Panc1 (cell line): ENCODE measurements at regions not wholly inside any gene's neighbourhood (a gene's known extent, or its start where the extent isn't known, plus 50 kb on each side); places are given as distances from the start of the nearest gene placed in this dataset.

ENCODE experiments used
- ATAC-seq: fragments of 200-7000 bp; cut with Tn5 transposase; 2 replicates; pipeline ENCODE4 v1.9.1; 2020; ENCODE audit warnings: mild to moderate bottlenecking, moderate library complexity
- BruUV-seq: library from RNA; stranded (reverse); fragments of 400-500 nt; replicated peaks from 2 replicates; lab custom pipeline; 2021; lab: Mats Ljungman, UMichigan
- CTCF ChIA-PET: fragments of 300-600 bp; sonication (Branson Sonifier 250); formaldehyde crosslinking; loops from one replicate; lab custom pipeline; 2022; ENCODE audit warnings: antibody characterized with exemption; lab: Charles Lee
- POLR2A ChIA-PET: fragments of 300-600 bp; sonication (Branson Sonifier 250); formaldehyde crosslinking; loops from one replicate; lab custom pipeline; 2022; ENCODE audit warnings: antibody characterized with exemption; lab: Charles Lee
- DNase-seq: peaks from one replicate; pipeline ENCODE4 v3.0.0-alpha.2; 2010; ENCODE audit warnings: low read depth, low spot score
- H3K27ac ChIP-seq: 2 replicates; pipeline ENCODE4 v1.5.1; 2011; ENCODE audit warnings: mild to moderate bottlenecking, low read length, inconsistent platforms
- H3K27me3 ChIP-seq: fragments of 200-500 bp; sonication (Bioruptor generic); 2 replicates; pipeline ENCODE4 v1.6.0; 2014; ENCODE audit warnings: low read length, inconsistent platforms; ENCODE audit not compliant: control insufficient read depth, insufficient read depth
- H3K36me3 ChIP-seq: fragments of 200-500 bp; sonication (Bioruptor generic); 2 replicates; pipeline ENCODE4 v1.5.1; 2014; ENCODE audit warnings: inconsistent platforms, mild to moderate bottlenecking, low read length, moderate library complexity; ENCODE audit not compliant: control insufficient read depth, insufficient read depth
- H3K4me1 ChIP-seq: 2 replicates; pipeline ENCODE4 v1.5.1; 2011; ENCODE audit warnings: inconsistent platforms, mild to moderate bottlenecking, low read length, moderate library complexity; ENCODE audit not compliant: control insufficient read depth, insufficient read depth
- H3K4me3 ChIP-seq, 2 experiments: 2 replicates each; pipeline ENCODE4 v1.5.1; 2011 to 2012; ENCODE audit warnings: low read depth in 2 of 2, low read length in 2 of 2, mild to moderate bottlenecking in 2 of 2, inconsistent platforms in 1 of 2, moderate library complexity in 1 of 2
- H3K9me3 ChIP-seq: fragments of 200-500 bp; sonication (Bioruptor generic); 2 replicates; pipeline ENCODE4 v1.5.1; 2014; ENCODE audit warnings: low read depth, mild to moderate bottlenecking, inconsistent platforms, low read length, moderate library complexity; ENCODE audit not compliant: control insufficient read depth, insufficient read depth
- CTCF ChIP-seq: fragments of 450-650 bp; IDR thresholded peaks from 2 replicates; pipeline ENCODE4 v1.5.1; 2017; ENCODE audit warnings: mild to moderate bottlenecking
- POLR2AphosphoS5 ChIP-seq: IDR thresholded peaks from 2 replicates; pipeline ENCODE4 v1.6.1; 2012; ENCODE audit warnings: mild to moderate bottlenecking, low read depth, low read length, moderate library complexity
- SIN3A ChIP-seq: IDR thresholded peaks from 2 replicates; pipeline ENCODE4 v1.6.1; 2012; ENCODE audit warnings: low read depth, mild to moderate bottlenecking, low read length, moderate library complexity, borderline replicate concordance; ENCODE audit not compliant: insufficient read depth
- TCF7L2 ChIP-seq: IDR thresholded peaks from 2 replicates; pipeline ENCODE4 v1.6.1; 2011; ENCODE audit warnings: mild to moderate bottlenecking, low read depth, low read length, inconsistent platforms
- in situ Hi-C: cut with HindIII; loops from 2 replicates; pipeline ENCODE4 v1.10.0; 2016; ENCODE audit warnings: low sequenced_read_pairs, low pct_unique_long_range_greater_than_20kb
- intact Hi-C: fragments of 100-400 bp; cut with micrococcal nuclease; formaldehyde crosslinking; loops from one replicate; pipeline ENCODE4 v1.10.0; 2022; ENCODE audit not compliant: unreplicated experiment
- TF ChIP-seq, protein P1 (sequence below), 2 experiments: IDR thresholded peaks; 2 replicates each; pipeline ENCODE4 v1.6.1; 2011 to 2012; ENCODE audit warnings: low read depth in 2 of 2, control low read depth in 1 of 2, low read length in 1 of 2, mild to moderate bottlenecking in 1 of 2, moderate library complexity in 1 of 2; ENCODE audit not compliant: insufficient read depth in 1 of 2

DNA sequence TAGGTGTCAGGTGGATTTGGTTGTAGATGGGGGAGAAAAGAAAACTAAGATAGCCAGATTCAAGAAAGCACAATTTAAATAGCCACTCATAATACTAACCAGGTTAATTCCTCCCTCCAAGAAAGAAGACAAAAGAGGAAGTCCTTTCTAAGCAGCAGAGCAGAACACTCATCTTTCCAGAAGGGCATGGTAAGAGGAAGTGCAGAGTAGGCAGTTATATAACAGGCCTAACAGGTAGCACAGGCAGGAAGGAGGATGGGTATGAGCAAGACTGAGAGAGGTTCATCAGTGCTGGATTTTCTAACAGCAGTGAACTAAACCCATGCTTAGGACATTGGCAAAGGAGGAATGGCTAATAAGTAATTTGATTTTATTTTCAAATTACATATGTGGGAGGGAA, 517.5 kb downstream of the PLPP3 start:
- no peak for ATAC-seq
- no TSS peak for BruUV-seq
- in situ Hi-C loops (no loop called here), intact Hi-C loops (no loop called here)
- no peak overlapping the region for H3K4me3 ChIP-seq
- H3K27ac ChIP-seq, result no peak overlapping the region
- no peaks in the 10 kb centered on the region for H3K4me1 ChIP-seq
- H3K9me3 ChIP-seq, result no peaks in the 10 kb centered on the region
- no peaks in the 10 kb centered on the region for H3K36me3 ChIP-seq
- no peak for DNase-seq
- ChIA-PET POLR2A (no interaction called here), CTCF (no interaction called here)
- TF ChIP-seq SIN3A, result no peak
- no peak for TF ChIP-seq TCF7L2
- TF ChIP-seq, protein P1, sequence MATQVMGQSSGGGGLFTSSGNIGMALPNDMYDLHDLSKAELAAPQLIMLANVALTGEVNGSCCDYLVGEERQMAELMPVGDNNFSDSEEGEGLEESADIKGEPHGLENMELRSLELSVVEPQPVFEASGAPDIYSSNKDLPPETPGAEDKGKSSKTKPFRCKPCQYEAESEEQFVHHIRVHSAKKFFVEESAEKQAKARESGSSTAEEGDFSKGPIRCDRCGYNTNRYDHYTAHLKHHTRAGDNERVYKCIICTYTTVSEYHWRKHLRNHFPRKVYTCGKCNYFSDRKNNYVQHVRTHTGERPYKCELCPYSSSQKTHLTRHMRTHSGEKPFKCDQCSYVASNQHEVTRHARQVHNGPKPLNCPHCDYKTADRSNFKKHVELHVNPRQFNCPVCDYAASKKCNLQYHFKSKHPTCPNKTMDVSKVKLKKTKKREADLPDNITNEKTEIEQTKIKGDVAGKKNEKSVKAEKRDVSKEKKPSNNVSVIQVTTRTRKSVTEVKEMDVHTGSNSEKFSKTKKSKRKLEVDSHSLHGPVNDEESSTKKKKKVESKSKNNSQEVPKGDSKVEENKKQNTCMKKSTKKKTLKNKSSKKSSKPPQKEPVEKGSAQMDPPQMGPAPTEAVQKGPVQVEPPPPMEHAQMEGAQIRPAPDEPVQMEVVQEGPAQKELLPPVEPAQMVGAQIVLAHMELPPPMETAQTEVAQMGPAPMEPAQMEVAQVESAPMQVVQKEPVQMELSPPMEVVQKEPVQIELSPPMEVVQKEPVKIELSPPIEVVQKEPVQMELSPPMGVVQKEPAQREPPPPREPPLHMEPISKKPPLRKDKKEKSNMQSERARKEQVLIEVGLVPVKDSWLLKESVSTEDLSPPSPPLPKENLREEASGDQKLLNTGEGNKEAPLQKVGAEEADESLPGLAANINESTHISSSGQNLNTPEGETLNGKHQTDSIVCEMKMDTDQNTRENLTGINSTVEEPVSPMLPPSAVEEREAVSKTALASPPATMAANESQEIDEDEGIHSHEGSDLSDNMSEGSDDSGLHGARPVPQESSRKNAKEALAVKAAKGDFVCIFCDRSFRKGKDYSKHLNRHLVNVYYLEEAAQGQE (IDR thresholded peaks at IDR 0.05; ENCODE audit: insufficient read depth in 1 of 2, low read depth in 2 of 2, low read length in 1 of 2), result no peak
- TF ChIP-seq CTCF, result no peak
- TF ChIP-seq POLR2AphosphoS5, result no peak
- H3K27me3 ChIP-seq, result no peaks in the 10 kb centered on the region

DNA sequence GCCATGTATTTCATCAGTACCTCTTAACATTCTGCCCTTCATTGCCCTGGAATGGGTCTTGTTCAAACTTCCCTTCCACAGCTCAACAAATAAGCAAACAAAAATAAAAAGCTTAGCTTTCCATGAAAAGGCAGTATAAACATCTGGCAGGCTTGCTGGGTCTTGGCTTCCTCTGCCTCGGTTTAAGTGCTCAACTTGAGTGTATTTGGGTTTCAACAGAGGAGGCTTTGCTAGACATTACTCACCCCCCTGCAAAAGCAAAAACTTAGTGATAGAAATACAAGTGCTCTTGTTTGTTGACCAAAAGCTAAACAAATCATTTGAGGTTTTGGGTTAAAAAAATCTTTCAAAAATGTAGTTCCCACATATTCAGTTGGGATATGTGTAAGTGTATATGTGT, 518.5 kb downstream of the PLPP3 start:
- no peaks in the 10 kb centered on the region for H3K36me3 ChIP-seq
- TF ChIP-seq SIN3A (no peak), POLR2AphosphoS5 (no peak), CTCF (no peak), TCF7L2 (no peak)
- TF ChIP-seq, protein P1 (IDR thresholded peaks at IDR 0.05; ENCODE audit: insufficient read depth in 1 of 2, low read depth in 2 of 2, low read length in 1 of 2), result no peak
- ATAC-seq, result no peak
- in situ Hi-C loops, result no loop called here
- H3K4me3 ChIP-seq, result no peak overlapping the region
- no peak overlapping the region for H3K27ac ChIP-seq
- ChIA-PET POLR2A (no interaction called here), CTCF (no interaction called here)
- BruUV-seq, result no TSS peak
- intact Hi-C loops, result no loop called here
- H3K4me1 ChIP-seq, result no peaks in the 10 kb centered on the region
- no peaks in the 10 kb centered on the region for H3K9me3 ChIP-seq
- H3K27me3 ChIP-seq, result no peaks in the 10 kb centered on the region
- no peak for DNase-seq
